Glutamatergic neuron (in vitro differentiated cells): ENCODE measurements at regions not wholly inside any gene's neighbourhood (a gene's known extent, or its start where the extent isn't known, plus 50 kb on each side); places are given as distances from the start of the nearest gene placed in this dataset.

Experiments used
- DNase-seq: peaks from one replicate; pipeline ENCODE4 v3.0.0; 2022
- H3K27ac Mint-ChIP-seq: one replicate; pipeline ENCODE4 v1.8.0; 2020; ENCODE audit warnings: mild to moderate bottlenecking, mixed read lengths, inconsistent platforms; ENCODE audit not compliant: unreplicated experiment
- H3K27me3 Mint-ChIP-seq: one replicate; pipeline ENCODE4 v1.8.0; 2020; ENCODE audit warnings: mild to moderate bottlenecking, moderate library complexity, mixed read lengths, inconsistent platforms; ENCODE audit not compliant: unreplicated experiment
- H3K36me3 Mint-ChIP-seq: one replicate; pipeline ENCODE4 v1.8.0; 2020; ENCODE audit warnings: mild to moderate bottlenecking, mixed read lengths, inconsistent platforms; ENCODE audit not compliant: unreplicated experiment
- H3K4me1 Mint-ChIP-seq: one replicate; pipeline ENCODE4 v1.8.0; 2020; ENCODE audit warnings: mild to moderate bottlenecking, low read depth, mixed read lengths, inconsistent platforms; ENCODE audit not compliant: unreplicated experiment
- H3K4me3 Mint-ChIP-seq: one replicate; pipeline ENCODE4 v1.8.0; 2020; ENCODE audit warnings: mild to moderate bottlenecking, mixed read lengths, inconsistent platforms; ENCODE audit not compliant: unreplicated experiment
- H3K9me3 Mint-ChIP-seq: one replicate; pipeline ENCODE4 v1.8.0; 2020; ENCODE audit warnings: mild to moderate bottlenecking, moderate library complexity, mixed read lengths, inconsistent platforms; ENCODE audit not compliant: unreplicated experiment
- TF ChIP-seq, protein P1 (sequence below): fragments of 200-600 bp; sonication (generic); IDR thresholded peaks from one replicate; pipeline ENCODE4 v1.5.0; 2021; ENCODE audit not compliant: partially characterized antibody, unreplicated experiment

DNA sequence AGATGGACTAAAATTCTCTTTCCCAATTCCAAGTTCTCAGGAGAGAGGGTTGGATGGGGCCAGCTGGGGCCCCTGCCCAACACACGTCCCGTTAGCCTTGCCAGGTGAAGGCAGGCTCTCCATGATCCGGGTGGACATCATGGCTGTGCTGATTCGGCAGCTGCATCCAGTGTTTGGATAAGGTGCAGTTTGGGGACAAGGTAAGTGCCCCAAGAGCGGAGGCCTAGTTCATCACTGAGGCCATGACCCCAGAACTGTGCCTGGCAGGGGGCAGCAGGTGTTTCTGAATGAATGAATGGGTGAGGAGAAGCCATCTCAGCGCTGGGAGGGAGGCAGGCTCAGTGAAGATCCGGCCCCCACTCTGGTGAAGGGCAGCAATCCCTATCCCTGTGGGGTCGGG, 520.4 kb downstream of the TBC1D22A start:
- TF ChIP-seq, protein P1, sequence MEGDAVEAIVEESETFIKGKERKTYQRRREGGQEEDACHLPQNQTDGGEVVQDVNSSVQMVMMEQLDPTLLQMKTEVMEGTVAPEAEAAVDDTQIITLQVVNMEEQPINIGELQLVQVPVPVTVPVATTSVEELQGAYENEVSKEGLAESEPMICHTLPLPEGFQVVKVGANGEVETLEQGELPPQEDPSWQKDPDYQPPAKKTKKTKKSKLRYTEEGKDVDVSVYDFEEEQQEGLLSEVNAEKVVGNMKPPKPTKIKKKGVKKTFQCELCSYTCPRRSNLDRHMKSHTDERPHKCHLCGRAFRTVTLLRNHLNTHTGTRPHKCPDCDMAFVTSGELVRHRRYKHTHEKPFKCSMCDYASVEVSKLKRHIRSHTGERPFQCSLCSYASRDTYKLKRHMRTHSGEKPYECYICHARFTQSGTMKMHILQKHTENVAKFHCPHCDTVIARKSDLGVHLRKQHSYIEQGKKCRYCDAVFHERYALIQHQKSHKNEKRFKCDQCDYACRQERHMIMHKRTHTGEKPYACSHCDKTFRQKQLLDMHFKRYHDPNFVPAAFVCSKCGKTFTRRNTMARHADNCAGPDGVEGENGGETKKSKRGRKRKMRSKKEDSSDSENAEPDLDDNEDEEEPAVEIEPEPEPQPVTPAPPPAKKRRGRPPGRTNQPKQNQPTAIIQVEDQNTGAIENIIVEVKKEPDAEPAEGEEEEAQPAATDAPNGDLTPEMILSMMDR: no peak
- no peak overlapping the region for H3K4me3 Mint-ChIP-seq

DNA sequence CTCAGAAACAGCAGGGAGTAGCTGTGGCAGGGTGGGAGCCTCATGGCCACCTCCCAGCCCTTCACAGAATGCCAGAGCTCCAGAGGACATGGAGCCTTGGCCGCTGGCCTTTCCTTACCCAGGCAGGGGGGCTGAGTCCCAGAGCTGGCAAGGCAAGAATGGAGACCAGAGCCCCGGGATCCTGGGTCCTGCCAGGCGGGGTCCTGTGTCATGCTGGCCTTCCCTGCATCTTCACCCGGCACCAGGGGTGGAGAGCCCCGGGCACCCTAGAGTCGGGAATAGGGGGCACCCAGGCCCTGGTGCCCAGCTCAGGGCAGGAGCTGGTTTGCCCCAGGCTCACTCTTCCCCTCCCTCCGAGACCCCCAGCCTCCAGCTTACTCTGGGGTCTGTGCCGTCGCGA, 519.9 kb downstream of the TBC1D22A start:
- Mint-ChIP-seq H3K27ac (no peak overlapping the region), H3K4me3 (no peak overlapping the region), H3K9me3 (peaks cover 37% of the 10 kb centered on the region), H3K4me1 (no peaks in the 10 kb centered on the region), H3K27me3 (peaks cover 9% of the 10 kb centered on the region), H3K36me3 (peaks cover 7% of the 10 kb centered on the region)
- DNase-seq: no peak
- TF ChIP-seq, protein P1: no peak

More for the DNA sequence above, 520.4 kb downstream of the TBC1D22A start:
- DNase-seq: no peak
- Mint-ChIP-seq H3K9me3 (peaks cover 35% of the 10 kb centered on the region), H3K4me1 (no peaks in the 10 kb centered on the region), H3K36me3 (peaks cover 6% of the 10 kb centered on the region), H3K27ac (no peak overlapping the region), H3K27me3 (peaks cover 9% of the 10 kb centered on the region)

DNA sequence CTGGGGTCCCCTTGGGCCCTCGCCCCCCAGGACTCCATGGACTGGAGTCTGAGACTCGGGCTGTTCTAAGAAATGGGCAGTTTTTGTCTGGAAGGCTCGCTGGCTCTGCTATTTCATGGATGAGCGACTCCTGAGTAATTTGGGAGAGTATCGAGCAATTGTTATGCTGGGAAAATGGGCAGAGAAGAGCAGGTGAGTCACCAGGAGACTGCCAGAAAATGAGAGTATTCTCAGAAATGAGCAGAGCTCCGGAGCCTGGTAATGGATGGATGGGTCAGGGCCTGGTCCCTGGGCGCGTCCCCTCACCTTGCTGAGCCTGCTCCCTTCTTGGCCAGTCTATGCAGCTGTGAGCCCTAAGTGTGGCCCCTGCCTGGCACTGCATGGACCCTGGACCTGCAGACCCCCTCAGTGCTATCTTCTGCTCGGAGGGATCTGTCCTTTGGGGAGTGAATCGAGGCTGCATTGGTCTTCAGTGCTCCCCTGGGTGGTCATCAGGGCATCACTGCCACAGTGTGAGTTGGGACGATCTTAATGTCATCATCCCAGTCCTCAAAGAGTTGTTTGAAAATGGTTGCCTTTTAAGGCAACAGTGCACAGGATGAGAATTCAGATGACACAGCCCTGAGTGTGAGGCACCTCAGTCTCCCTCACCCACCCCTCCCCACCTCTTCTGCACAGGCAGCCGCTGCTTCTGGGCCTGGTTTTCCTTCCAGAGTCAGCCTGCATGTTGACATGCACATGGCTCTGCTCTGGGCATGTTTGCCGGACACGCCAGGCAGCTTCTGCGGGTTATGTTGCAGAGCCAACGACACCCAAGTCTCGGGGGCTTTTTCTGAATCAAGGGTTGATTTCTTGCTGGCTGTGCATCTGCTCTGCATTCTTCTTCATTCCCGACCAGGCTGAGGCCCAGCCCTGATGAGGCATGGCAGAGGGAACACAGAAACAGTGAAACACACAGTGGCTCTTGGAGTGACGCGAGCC, 519.0 kb downstream of the TBC1D22A start:
- TF ChIP-seq, protein P1: no peak
- Mint-ChIP-seq H3K36me3 (peaks cover 9% of the 10 kb centered on the region), H3K27ac (no peak overlapping the region), H3K4me3 (no peak overlapping the region), H3K27me3 (peaks cover 9% of the 10 kb centered on the region), H3K4me1 (no peaks in the 10 kb centered on the region), H3K9me3 (peaks cover 34% of the 10 kb centered on the region)
- no peak for DNase-seq

DNA sequence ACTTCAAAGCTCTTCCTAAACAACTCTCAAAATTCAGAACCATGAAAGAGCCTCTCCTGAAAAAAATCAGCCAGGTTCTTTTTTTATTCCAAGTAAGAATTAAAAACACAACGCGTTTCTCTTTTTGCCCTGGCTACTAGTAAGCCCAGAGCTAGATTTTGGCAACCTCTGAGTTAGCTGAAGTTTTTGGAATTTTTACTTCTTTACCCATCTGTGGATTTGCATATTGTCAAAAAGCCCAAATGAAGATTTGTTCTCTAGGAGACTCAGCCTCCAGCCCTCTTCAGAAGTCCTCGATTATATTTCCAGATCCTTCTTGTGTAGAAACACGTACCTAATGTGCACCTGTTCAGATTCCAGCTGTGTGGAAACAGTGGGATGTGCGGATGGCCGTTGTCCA, 517.9 kb downstream of the TBC1D22A start:
- TF ChIP-seq, protein P1: no peak
- H3K4me3 Mint-ChIP-seq: no peak overlapping the region
- H3K27ac Mint-ChIP-seq: no peak overlapping the region
- DNase-seq: no peak
- H3K36me3 Mint-ChIP-seq: peaks cover 11% of the 10 kb centered on the region
- peaks cover 6% of the 10 kb centered on the region for H3K27me3 Mint-ChIP-seq
- H3K4me1 Mint-ChIP-seq: no peaks in the 10 kb centered on the region
- peaks cover 30% of the 10 kb centered on the region for H3K9me3 Mint-ChIP-seq

DNA sequence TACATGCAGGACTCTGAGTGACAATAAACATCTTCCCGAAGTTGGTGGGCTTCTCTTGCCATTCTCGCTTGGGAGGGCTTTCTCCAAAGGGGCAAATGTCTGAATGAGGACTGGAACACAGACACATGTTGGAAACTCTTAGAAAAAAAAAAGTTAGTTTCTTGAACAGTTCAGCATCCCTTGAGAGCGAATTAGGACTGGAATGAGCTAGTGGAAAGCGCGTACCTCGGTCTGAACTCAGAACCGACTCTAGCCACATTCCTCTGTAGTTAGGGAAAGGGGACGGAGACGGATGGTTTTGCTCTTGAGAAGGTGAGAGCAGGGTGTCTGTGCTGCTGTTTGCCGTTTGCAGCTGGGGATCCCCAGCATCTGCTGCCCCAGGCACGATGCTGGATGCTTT, 517.3 kb downstream of the TBC1D22A start:
- Mint-ChIP-seq H3K4me1 (no peaks in the 10 kb centered on the region), H3K4me3 (no peak overlapping the region), H3K27me3 (peaks cover 10% of the 10 kb centered on the region), H3K27ac (no peak overlapping the region), H3K9me3 (peaks cover 31% of the 10 kb centered on the region), H3K36me3 (peaks cover 11% of the 10 kb centered on the region)
- TF ChIP-seq, protein P1: no peak
- no peak for DNase-seq
